ENCODE measurements at regions not wholly inside any gene's neighbourhood (a gene's known extent, or its start where the extent isn't known, plus 50 kb on each side); places are given as distances from the start of the nearest gene placed in this dataset.

- no peak for TF ChIP-seq POLR2A (IDR thresholded peaks at IDR 0.05)
- no peak for TF ChIP-seq CTCF (IDR thresholded peaks at IDR 0.05)
Measured at GRCh38 chr11:134999590-134999989, 587.5 kb upstream of the B3GAT1 start.
